Astrocyte of the spinal cord (primary cell): ENCODE measurements at regions not wholly inside any gene's neighbourhood (a gene's known extent, or its start where the extent isn't known, plus 50 kb on each side); places are given as distances from the start of the nearest gene placed in this dataset.

Experiments
- DNase-seq: peaks from one replicate; pipeline ENCODE4 v3.0.0; 2011; ENCODE audit warnings: low read depth, low spot score
- H3K4me3 ChIP-seq: 2 replicates; pipeline ENCODE4 v1.5.1; 2011; ENCODE audit warnings: low read depth, mild to moderate bottlenecking, low read length, moderate library complexity
- CTCF ChIP-seq: IDR thresholded peaks from 2 replicates; pipeline ENCODE4 v1.5.1; 2012; ENCODE audit warnings: low read depth, mild to moderate bottlenecking, low read length, inconsistent platforms
- in situ Hi-C: cut with HindIII; loops from 2 replicates; pipeline ENCODE4 v1.10.0; 2017; ENCODE audit warnings: low sequenced_read_pairs

- no peak for TF ChIP-seq CTCF
- in situ Hi-C loops: no loop called here
- no peak overlapping the region for H3K4me3 ChIP-seq
- DNase-seq: no peak
Measured at GRCh38 chr2:239694487-239694886, 293.7 kb upstream of the HDAC4 start.

- in situ Hi-C loops: no loop called here
- no peak for DNase-seq
- TF ChIP-seq CTCF: no peak
- no peak overlapping the region for H3K4me3 ChIP-seq
Measured at GRCh38 chr2:239693761-239694415, 293.1 kb upstream of the HDAC4 start.

DNA sequence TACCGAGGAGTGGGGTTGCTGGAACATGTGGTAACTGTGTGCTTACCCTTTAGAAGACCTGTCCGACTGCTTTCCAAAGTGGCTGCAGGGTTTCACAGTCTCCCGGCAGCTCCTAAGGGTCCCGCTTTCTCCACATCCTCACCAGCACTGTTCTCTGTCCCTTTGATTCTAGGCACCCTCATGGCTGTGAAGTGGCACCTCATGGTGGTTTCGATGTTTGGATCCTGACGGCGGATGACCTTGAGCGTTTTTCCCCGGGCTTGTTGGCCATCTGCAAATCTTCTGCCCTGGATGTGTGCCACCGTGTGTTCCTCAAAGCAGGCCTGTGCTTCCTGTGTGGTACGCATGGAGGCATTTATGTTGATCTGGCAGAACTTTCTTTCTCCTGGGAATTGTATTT is 292.5 kb upstream of the HDAC4 start:
- in situ Hi-C loops: no loop called here
- TF ChIP-seq CTCF: no peak
- H3K4me3 ChIP-seq: no peak overlapping the region
- DNase-seq: no peak

GRCh38 chr2:239692919-239693318 is 292.1 kb upstream of the HDAC4 start:
- in situ Hi-C loops: no loop called here
- DNase-seq: no peak
- no peak overlapping the region for H3K4me3 ChIP-seq
- TF ChIP-seq CTCF: no peak

GRCh38 chr2:239692362-239692851 is 291.6 kb upstream of the HDAC4 start:
- DNase-seq: no peak
- no peak for TF ChIP-seq CTCF
- H3K4me3 ChIP-seq: no peak overlapping the region
- in situ Hi-C loops: no loop called here

DNA sequence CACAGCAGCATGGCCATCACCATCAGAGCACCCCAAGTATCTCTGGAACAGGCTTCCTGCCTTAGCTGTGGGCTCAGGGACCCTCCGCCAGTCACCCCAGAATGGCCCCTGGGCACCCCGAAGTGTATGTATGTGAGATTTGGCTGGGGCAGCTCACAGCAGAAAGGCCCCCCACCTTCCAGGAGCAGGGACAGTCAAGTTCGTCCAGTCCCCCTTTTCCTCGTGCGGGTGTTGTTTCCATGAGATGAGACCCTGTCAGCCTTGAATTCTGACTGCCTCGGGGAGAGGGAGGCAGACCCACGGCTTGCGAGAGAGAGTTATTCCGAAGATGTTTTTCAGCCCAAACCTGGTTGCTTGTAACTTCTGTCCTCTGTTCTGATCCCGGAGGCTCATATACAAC is 290.9 kb upstream of the HDAC4 start:
- in situ Hi-C loops: no loop called here
- no peak for DNase-seq
- H3K4me3 ChIP-seq: no peak overlapping the region
- TF ChIP-seq CTCF: no peak
